ENCODE measurements at regions not wholly inside any gene's neighbourhood (a gene's known extent, or its start where the extent isn't known, plus 50 kb on each side); places are given as distances from the start of the nearest gene placed in this dataset.

GRCh38 chr21:27475363-27475955 lies 508.6 kb upstream of the ADAMTS5 start:
- ChIA-PET POLR2A (no interaction called here), CTCF (no interaction called here)
- H3K4me3 ChIP-seq (ENCODE audit: low read depth, low read length), result no peak overlapping the region
- TF ChIP-seq, protein P1, sequence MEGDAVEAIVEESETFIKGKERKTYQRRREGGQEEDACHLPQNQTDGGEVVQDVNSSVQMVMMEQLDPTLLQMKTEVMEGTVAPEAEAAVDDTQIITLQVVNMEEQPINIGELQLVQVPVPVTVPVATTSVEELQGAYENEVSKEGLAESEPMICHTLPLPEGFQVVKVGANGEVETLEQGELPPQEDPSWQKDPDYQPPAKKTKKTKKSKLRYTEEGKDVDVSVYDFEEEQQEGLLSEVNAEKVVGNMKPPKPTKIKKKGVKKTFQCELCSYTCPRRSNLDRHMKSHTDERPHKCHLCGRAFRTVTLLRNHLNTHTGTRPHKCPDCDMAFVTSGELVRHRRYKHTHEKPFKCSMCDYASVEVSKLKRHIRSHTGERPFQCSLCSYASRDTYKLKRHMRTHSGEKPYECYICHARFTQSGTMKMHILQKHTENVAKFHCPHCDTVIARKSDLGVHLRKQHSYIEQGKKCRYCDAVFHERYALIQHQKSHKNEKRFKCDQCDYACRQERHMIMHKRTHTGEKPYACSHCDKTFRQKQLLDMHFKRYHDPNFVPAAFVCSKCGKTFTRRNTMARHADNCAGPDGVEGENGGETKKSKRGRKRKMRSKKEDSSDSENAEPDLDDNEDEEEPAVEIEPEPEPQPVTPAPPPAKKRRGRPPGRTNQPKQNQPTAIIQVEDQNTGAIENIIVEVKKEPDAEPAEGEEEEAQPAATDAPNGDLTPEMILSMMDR (IDR thresholded peaks at IDR 0.05; ENCODE audit: insufficient read depth, low read length, missing control alignments), result no peak
- DNase-seq (ENCODE audit: low read depth, low spot score), result no peak

GRCh38 chr21:27467366-27467765 lies 500.5 kb upstream of the ADAMTS5 start:
- TF ChIP-seq, protein P1 (IDR thresholded peaks at IDR 0.05; ENCODE audit: insufficient read depth, low read length, missing control alignments), result no peak
- DNase-seq (ENCODE audit: low read depth, low spot score), result no peak
- POLR2A ChIA-PET, result no interaction called here
- no peak overlapping the region for H3K4me3 ChIP-seq (ENCODE audit: low read depth, low read length)
- CTCF ChIA-PET, result interaction anchor here (1.0 kb wide), 1 partner anchor 10 kb away, joined by 3 read pairs; no protein-coding TSS in a partner anchor

GRCh38 chr21:27466140-27466539 lies 499.3 kb upstream of the ADAMTS5 start:
- CTCF ChIA-PET, result interaction anchor here (0.9 kb wide), 1 partner anchor 187 kb away, joined by 3 read pairs; no protein-coding TSS in a partner anchor
- POLR2A ChIA-PET, result interaction anchor here (0.5 kb wide), 1 partner anchor 11 kb away, joined by 3 read pairs; no protein-coding TSS in a partner anchor
- H3K4me3 ChIP-seq (ENCODE audit: low read depth, low read length), result no peak overlapping the region
- no peak for DNase-seq (ENCODE audit: low read depth, low spot score)
- TF ChIP-seq, protein P1 (IDR thresholded peaks at IDR 0.05; ENCODE audit: insufficient read depth, low read length, missing control alignments), result no peak

GRCh38 chr21:27464648-27465047 lies 497.8 kb upstream of the ADAMTS5 start:
- ChIA-PET CTCF (interaction anchor here (1.0 kb wide), 1 partner anchor 12 kb away, joined by 3 read pairs; no protein-coding TSS in a partner anchor), POLR2A (no interaction called here)
- H3K4me3 ChIP-seq (ENCODE audit: low read depth, low read length), result no peak overlapping the region
- no peak for DNase-seq (ENCODE audit: low read depth, low spot score)
- TF ChIP-seq, protein P1 (IDR thresholded peaks at IDR 0.05; ENCODE audit: insufficient read depth, low read length, missing control alignments), result no peak

GRCh38 chr21:27462726-27463125 lies 495.8 kb upstream of the ADAMTS5 start:
- DNase-seq (ENCODE audit: low read depth, low spot score), result no peak
- POLR2A ChIA-PET, result no interaction called here
- CTCF ChIA-PET, result interaction anchor here (1.2 to 1.3 kb wide), 2 partner anchors 15 to 39 kb away, joined by 3 to 5 read pairs; no protein-coding TSS in a partner anchor
- TF ChIP-seq, protein P1 (IDR thresholded peaks at IDR 0.05; ENCODE audit: insufficient read depth, low read length, missing control alignments), result no peak
- no peak overlapping the region for H3K4me3 ChIP-seq (ENCODE audit: low read depth, low read length)

DNA sequence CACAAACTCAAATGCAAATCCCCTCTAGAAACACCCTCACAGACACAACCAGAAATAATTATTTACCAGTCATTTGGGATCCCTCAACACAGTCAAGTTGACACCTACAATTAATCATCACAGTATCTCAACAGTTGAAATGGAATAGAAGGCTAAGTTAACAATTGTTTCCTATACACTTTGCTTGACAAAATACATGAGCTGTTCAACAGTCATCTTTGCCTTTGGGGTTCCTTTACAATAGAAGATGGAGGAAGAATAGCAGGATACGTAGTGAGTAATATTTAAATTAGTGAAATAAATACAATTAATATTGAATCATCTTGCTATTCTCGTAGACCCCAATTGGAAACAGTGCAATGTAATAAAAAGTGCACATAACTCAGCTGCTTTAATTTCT lies 487.3 kb upstream of the ADAMTS5 start:
- no peak overlapping the region for H3K4me3 ChIP-seq (ENCODE audit: low read depth, low read length)
- DNase-seq (ENCODE audit: low read depth, low spot score), result no peak
- POLR2A ChIA-PET, result no interaction called here
- TF ChIP-seq, protein P1 (IDR thresholded peaks at IDR 0.05; ENCODE audit: insufficient read depth, low read length, missing control alignments), result no peak
- CTCF ChIA-PET, result interaction anchor here (0.9 kb wide), 1 partner anchor 18 kb away, joined by 3 read pairs; no protein-coding TSS in a partner anchor

Data from AG04449 (cell line).